ENCODE measurements at regions not wholly inside any gene's neighbourhood (a gene's known extent, or its start where the extent isn't known, plus 50 kb on each side); places are given as distances from the start of the nearest gene placed in this dataset.
"Not testable (repeated sequence)": the region's sequence is repeated elsewhere in the genome, so short reads cannot be mapped to it uniquely, and the experiment has no call there.

GRCh38 chr13:23107665-23108064 lies 73.1 kb upstream of the SGCG start:
- no peak overlapping the region for H3K9ac ChIP-seq (ENCODE audit: low read length)
- no peaks in the 10 kb centered on the region for H3K9me3 ChIP-seq (ENCODE audit: control insufficient read depth, low read depth, low read length)
- H3K27me3 ChIP-seq (ENCODE audit: control insufficient read depth, insufficient read depth, low read length) = no peaks in the 10 kb centered on the region
- no peaks in the 10 kb centered on the region for H3K4me1 ChIP-seq (ENCODE audit: control insufficient read depth, low read depth, low read length)
- no peaks in the 10 kb centered on the region for H3K36me3 ChIP-seq (ENCODE audit: control insufficient read depth, low read depth, low read length)
- no peak overlapping the region for H3K27ac ChIP-seq (ENCODE audit: low read length)
- H3K4me3 ChIP-seq (ENCODE audit: low read length) = no peak overlapping the region

DNA sequence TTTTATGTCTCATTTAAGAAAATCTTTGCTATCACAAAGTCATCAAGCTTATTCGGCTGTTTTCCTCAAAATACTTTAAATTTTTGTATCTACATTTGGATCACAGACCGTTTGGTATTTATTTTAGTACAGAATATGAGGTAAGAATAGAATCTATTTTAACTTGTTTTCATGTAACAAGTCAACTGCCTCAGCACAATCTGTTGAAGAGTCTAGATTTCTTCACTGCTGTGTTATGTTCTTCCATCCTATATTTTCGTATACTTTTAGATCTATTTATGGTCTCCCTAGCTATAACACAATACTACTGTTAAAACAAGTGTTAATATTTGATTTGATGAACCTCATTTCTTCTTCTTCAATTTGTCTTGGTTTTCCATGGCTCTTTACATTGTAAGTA lies 61.6 kb upstream of the SGCG start:
- no peak overlapping the region for H3K9ac ChIP-seq (ENCODE audit: low read length)

DNA sequence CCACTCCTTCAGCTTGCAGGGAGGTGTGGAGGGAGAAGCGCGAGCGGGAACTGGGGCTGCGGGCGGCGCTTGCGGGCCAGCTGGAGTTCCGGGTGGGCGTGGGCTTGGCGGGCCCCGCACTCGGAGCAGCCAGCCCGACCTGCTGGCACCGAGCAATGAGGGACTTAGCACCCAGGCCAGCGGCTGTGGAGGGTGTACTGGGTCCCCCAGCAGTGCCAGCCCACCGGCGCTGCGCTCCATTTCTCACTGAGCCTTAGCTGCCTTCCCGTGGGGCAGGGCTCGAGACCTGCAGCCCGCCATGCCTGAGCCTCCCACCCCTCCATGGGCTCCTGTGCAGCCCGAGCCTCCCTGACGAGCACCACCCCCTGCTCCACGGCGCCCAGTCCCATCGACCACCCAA lies 53.2 kb upstream of the SGCG start:
- H3K4me1 ChIP-seq (ENCODE audit: control insufficient read depth, low read depth, low read length); H3K27me3 ChIP-seq (ENCODE audit: control insufficient read depth, insufficient read depth, low read length); H3K27ac ChIP-seq (ENCODE audit: low read length); H3K9me3 ChIP-seq (ENCODE audit: control insufficient read depth, low read depth, low read length); H3K4me3 ChIP-seq (ENCODE audit: low read length); H3K9ac ChIP-seq (ENCODE audit: low read length); H3K36me3 ChIP-seq (ENCODE audit: control insufficient read depth, low read depth, low read length): not testable (repeated sequence)

More for the DNA sequence above, 61.6 kb upstream of the SGCG start:
- Histone ChIP-seq H3K4me3 (ENCODE audit: low read length) (no peak overlapping the region), H3K9me3 (ENCODE audit: control insufficient read depth, low read depth, low read length) (no peaks in the 10 kb centered on the region), H3K27ac (ENCODE audit: low read length) (no peak overlapping the region), H3K36me3 (ENCODE audit: control insufficient read depth, low read depth, low read length) (no peaks in the 10 kb centered on the region), H3K4me1 (ENCODE audit: control insufficient read depth, low read depth, low read length) (no peaks in the 10 kb centered on the region), H3K27me3 (ENCODE audit: control insufficient read depth, insufficient read depth, low read length) (no peaks in the 10 kb centered on the region)

DNA sequence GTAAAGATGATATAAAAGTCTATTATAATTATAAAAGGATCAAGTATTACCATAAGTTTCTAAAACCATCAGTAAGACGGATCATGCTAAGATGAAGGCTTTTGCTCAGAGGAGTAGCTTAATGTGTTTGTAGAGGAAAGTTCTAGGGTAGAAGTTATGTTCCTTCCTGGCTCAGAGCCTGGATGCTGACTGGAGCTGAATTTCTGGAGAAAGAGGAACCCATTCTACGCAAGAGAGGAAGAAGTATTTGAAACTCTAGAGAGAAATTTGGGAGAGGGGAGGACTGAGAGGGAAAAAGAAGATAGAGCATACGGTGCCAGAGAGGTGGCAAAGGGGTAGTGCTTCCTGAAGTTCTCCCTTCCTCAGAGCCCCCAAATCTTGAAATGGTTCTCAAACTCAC lies 51.4 kb upstream of the SGCG start:
- H3K27ac ChIP-seq (ENCODE audit: low read length) = no peak overlapping the region
- H3K27me3 ChIP-seq (ENCODE audit: control insufficient read depth, insufficient read depth, low read length) = no peaks in the 10 kb centered on the region
- H3K4me1 ChIP-seq (ENCODE audit: control insufficient read depth, low read depth, low read length) = no peaks in the 10 kb centered on the region
- no peaks in the 10 kb centered on the region for H3K9me3 ChIP-seq (ENCODE audit: control insufficient read depth, low read depth, low read length)
- H3K36me3 ChIP-seq (ENCODE audit: control insufficient read depth, low read depth, low read length) = no peaks in the 10 kb centered on the region
- no peak overlapping the region for H3K4me3 ChIP-seq (ENCODE audit: low read length)
- no peak overlapping the region for H3K9ac ChIP-seq (ENCODE audit: low read length)
